Nephron progenitor cell (in vitro differentiated cells): ENCODE measurements at regions not wholly inside any gene's neighbourhood (a gene's known extent, or its start where the extent isn't known, plus 50 kb on each side); places are given as distances from the start of the nearest gene placed in this dataset.

Source experiments
- DNase-seq: peaks from one replicate; pipeline ENCODE4 v3.0.0; 2021
- H3K27ac Mint-ChIP-seq: 2 replicates; pipeline ENCODE4 v1.8.0; 2021; ENCODE audit warnings: mild to moderate bottlenecking, moderate library complexity, mixed read lengths
- H3K27me3 Mint-ChIP-seq: 2 replicates; pipeline ENCODE4 v1.8.0; 2021; ENCODE audit warnings: mild to moderate bottlenecking, low read depth, mixed read lengths; ENCODE audit not compliant: poor library complexity
- H3K36me3 Mint-ChIP-seq: 2 replicates; pipeline ENCODE4 v1.8.0; 2021; ENCODE audit warnings: low read depth, mixed read lengths
- H3K4me1 Mint-ChIP-seq: 2 replicates; pipeline ENCODE4 v1.8.0; 2021; ENCODE audit warnings: mixed read lengths
- H3K4me3 Mint-ChIP-seq: 2 replicates; pipeline ENCODE4 v1.8.0; 2021; ENCODE audit warnings: mild to moderate bottlenecking, moderate library complexity, mixed read lengths
- H3K9me3 Mint-ChIP-seq: 2 replicates; pipeline ENCODE4 v1.8.0; 2021; ENCODE audit warnings: mild to moderate bottlenecking, moderate library complexity, mixed read lengths
- TF ChIP-seq, protein P1 (sequence below): fragments of 200-600 bp; sonication (generic); IDR thresholded peaks from 2 replicates; pipeline ENCODE4 v1.5.0; 2021; ENCODE audit warnings: antibody characterized with exemption

DNA sequence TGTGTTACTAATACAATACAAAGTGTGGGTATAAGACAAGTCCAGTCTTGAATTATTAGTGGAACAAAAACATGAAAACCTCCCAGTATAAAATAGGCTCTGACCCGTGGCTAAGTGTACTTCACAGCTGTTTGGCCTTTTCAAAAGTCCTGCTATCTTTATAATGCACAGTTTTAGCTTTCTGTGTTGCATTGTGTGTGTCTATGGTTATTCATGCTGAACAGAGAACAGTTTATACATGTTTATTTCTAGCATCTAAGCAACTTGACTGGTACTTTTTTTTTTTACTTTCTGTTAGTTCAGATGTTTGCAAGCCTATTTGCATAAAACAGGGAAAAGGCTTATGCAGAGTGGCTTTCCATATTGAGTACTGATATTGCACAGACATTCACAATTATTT, 119.2 kb upstream of the CCN2 start:
- peaks cover 3% of the 10 kb centered on the region for H3K27me3 Mint-ChIP-seq
- no peak overlapping the region for H3K4me3 Mint-ChIP-seq
- H3K4me1 Mint-ChIP-seq = peaks cover 2% of the 10 kb centered on the region
- no peaks in the 10 kb centered on the region for H3K9me3 Mint-ChIP-seq
- H3K27ac Mint-ChIP-seq = no peak overlapping the region
- no peaks in the 10 kb centered on the region for H3K36me3 Mint-ChIP-seq
- no peak for DNase-seq
- TF ChIP-seq, protein P1, sequence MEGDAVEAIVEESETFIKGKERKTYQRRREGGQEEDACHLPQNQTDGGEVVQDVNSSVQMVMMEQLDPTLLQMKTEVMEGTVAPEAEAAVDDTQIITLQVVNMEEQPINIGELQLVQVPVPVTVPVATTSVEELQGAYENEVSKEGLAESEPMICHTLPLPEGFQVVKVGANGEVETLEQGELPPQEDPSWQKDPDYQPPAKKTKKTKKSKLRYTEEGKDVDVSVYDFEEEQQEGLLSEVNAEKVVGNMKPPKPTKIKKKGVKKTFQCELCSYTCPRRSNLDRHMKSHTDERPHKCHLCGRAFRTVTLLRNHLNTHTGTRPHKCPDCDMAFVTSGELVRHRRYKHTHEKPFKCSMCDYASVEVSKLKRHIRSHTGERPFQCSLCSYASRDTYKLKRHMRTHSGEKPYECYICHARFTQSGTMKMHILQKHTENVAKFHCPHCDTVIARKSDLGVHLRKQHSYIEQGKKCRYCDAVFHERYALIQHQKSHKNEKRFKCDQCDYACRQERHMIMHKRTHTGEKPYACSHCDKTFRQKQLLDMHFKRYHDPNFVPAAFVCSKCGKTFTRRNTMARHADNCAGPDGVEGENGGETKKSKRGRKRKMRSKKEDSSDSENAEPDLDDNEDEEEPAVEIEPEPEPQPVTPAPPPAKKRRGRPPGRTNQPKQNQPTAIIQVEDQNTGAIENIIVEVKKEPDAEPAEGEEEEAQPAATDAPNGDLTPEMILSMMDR = no peak

DNA sequence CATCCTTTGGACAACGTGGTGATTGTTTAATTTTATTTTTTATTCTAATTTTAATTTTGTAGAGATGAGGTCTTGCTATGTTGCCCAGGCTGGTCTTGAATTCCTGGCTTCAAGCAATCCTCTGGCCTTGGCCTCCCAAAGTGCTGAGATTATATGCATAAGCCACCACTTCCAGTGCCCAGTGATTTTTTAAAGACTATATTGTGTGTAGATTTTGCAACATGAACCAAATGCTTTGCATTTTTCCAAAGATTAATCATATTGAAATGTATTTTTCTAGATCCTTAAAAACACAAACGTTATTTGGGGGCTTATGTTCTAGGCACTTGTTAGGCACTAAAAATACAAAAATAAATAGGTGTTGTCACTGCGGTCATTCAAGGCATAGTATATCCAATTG, 117.6 kb upstream of the CCN2 start:
- H3K27ac Mint-ChIP-seq = no peak overlapping the region
- peaks cover 3% of the 10 kb centered on the region for H3K27me3 Mint-ChIP-seq
- no peaks in the 10 kb centered on the region for H3K9me3 Mint-ChIP-seq
- DNase-seq = no peak
- no peaks in the 10 kb centered on the region for H3K4me1 Mint-ChIP-seq
- no peak overlapping the region for H3K4me3 Mint-ChIP-seq
- no peaks in the 10 kb centered on the region for H3K36me3 Mint-ChIP-seq
- TF ChIP-seq, protein P1 = no peak

DNA sequence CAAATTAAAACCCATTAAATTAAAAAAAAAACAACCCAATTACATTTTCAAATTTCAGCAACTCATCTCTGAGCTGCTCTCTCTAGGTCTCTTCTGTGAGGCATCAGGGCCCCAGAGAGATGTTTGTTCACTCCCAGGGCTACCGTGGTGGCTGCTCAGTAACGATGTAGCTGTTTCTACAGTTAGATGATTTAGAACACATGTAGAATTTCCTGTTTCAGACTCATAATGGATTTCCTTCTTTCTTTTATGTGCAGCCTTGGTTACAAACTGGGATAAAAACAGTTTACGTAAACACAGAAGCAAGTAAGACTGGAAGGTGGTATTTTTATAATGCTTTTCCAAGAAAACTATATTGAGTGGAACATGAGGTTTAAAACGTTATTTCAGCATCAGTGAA, 116.1 kb upstream of the CCN2 start:
- Mint-ChIP-seq H3K4me3 (no peak overlapping the region), H3K36me3 (no peaks in the 10 kb centered on the region), H3K27ac (no peak overlapping the region), H3K27me3 (no peaks in the 10 kb centered on the region), H3K9me3 (no peaks in the 10 kb centered on the region), H3K4me1 (no peaks in the 10 kb centered on the region)
- TF ChIP-seq, protein P1 = no peak
- no peak for DNase-seq

DNA sequence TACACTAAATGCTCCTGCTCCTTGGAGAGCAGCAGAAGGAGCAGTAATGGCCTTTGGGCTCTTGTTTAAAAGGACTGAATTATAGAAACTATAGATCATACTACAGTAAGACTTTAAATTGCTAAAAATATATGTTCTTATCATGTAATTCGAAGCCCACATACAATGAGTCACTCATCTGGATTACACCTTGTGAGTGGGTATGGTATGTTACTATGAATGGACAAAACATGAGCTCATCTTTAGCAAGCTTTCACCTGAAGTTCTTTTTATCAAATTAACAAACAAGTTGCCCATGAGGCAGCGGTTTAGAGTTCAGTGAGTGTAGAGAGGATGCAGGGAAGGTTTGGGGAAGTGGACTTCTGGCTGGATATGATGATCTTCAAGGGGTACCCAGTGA, 114.4 kb upstream of the CCN2 start:
- no peaks in the 10 kb centered on the region for H3K4me1 Mint-ChIP-seq
- H3K27me3 Mint-ChIP-seq = no peaks in the 10 kb centered on the region
- TF ChIP-seq, protein P1 = no peak

DNA sequence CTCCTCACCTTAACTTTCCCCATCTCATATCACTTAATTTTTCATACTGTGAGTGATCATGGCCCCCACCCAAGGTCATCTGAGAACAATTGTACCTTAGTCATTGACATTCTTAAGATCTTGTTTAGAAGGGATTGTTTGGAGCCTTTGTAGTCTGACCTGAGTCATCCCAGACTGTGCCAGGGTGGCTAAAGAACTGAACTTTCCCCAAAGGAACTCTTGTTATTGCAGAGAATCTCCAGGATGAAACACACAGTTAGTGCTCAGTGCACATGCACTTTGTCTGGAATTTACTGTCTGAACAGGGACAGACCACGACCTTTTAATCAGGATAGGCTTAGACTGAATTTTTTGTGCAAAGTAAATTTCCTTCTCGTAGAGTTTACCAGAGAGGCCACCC, 112.6 kb upstream of the CCN2 start:
- DNase-seq = no peak
- no peak overlapping the region for H3K4me3 Mint-ChIP-seq
- H3K36me3 Mint-ChIP-seq = no peaks in the 10 kb centered on the region
- H3K9me3 Mint-ChIP-seq = no peaks in the 10 kb centered on the region
- TF ChIP-seq, protein P1 = no peak
- no peaks in the 10 kb centered on the region for H3K4me1 Mint-ChIP-seq
- H3K27ac Mint-ChIP-seq = no peak overlapping the region
- no peaks in the 10 kb centered on the region for H3K27me3 Mint-ChIP-seq

More for the DNA sequence above, 114.4 kb upstream of the CCN2 start:
- Mint-ChIP-seq H3K36me3 (no peaks in the 10 kb centered on the region), H3K4me3 (no peak overlapping the region), H3K9me3 (no peaks in the 10 kb centered on the region), H3K27ac (no peak overlapping the region)
- DNase-seq = no peak

DNA sequence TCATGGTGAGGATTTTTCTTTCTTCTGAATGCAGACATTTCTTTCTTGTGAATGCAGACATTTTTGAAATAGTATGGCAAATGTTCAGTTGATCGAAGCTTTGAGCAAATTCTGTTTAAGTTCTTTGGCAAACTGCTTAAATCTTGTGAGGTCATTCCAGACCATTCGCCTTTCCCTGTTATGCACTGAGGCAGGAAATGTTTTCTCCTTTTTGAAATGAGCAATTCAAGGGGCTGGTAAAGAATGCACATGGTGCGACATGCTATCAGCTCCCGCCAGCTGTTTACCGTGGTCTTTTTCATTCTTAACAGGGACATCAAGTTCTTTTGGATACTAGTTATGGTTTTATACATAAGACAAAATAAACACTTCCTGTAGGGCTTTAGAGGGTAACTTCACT, 112.0 kb upstream of the CCN2 start:
- TF ChIP-seq, protein P1 = no peak
- Mint-ChIP-seq H3K27me3 (no peaks in the 10 kb centered on the region), H3K36me3 (no peaks in the 10 kb centered on the region), H3K9me3 (no peaks in the 10 kb centered on the region), H3K27ac (no peak overlapping the region), H3K4me1 (no peaks in the 10 kb centered on the region), H3K4me3 (no peak overlapping the region)
- no peak for DNase-seq
